Transverse colon (tissue), 4 donors: ENCODE measurements at regions not wholly inside any gene's neighbourhood (a gene's known extent, or its start where the extent isn't known, plus 50 kb on each side); places are given as distances from the start of the nearest gene placed in this dataset.

Experiments
- DNase-seq: peaks from one replicate; pipeline ENCODE4 v3.0.0-alpha.2; 2019
- H3K27ac ChIP-seq, 4 donors: fragments of 200-600 bp; sonication (generic); 2 replicates each; pipeline ENCODE4 v1.5.1; 2016 to 2018; ENCODE audit warnings: inconsistent platforms in 4 of 4
- H3K27me3 ChIP-seq: fragments of 200-600 bp; sonication (generic); 2 replicates; pipeline ENCODE4 v1.5.1; 2017; ENCODE audit warnings: inconsistent platforms
- H3K36me3 ChIP-seq, 4 donors: fragments of 200-600 bp; sonication (generic); 2 replicates each; pipeline ENCODE4 v1.5.1; 2017 to 2019; ENCODE audit warnings: inconsistent platforms in 4 of 4
- H3K4me1 ChIP-seq, 4 donors: fragments of 200-600 bp; sonication (generic); 2 replicates each; pipeline ENCODE4 v1.5.1; 2017 to 2020; ENCODE audit warnings: inconsistent platforms in 4 of 4
- H3K4me3 ChIP-seq, 4 donors: fragments of 200-600 bp; sonication (generic); 1 replicate in 1 of 4; 2 replicates in 3 of 4; pipeline versions ENCODE4 v1.5.1 to v1.6.1; 2017 to 2019; ENCODE audit warnings: inconsistent platforms in 4 of 4
- H3K9me3 ChIP-seq, 2 donors: fragments of 200-600 bp; sonication (generic); 2 replicates each; pipeline ENCODE4 v1.5.1; 2017 to 2019; ENCODE audit warnings: inconsistent platforms in 2 of 2
- EP300 ChIP-seq: sonication (generic); formaldehyde crosslinking; IDR thresholded peaks from one replicate; pipeline ENCODE4 v1.6.1; 2017; ENCODE audit warnings: antibody characterized with exemption, low read depth
- POLR2A ChIP-seq: fragments of 450-650 bp; IDR thresholded peaks from one replicate; pipeline ENCODE4 v1.6.1; 2016; ENCODE audit warnings: antibody characterized with exemption, mild to moderate bottlenecking, moderate library complexity
- POLR2AphosphoS5 ChIP-seq, 3 donors: sonication (generic); formaldehyde crosslinking; IDR thresholded peaks; one replicate each; pipeline ENCODE4 v1.6.1; 2016; ENCODE audit warnings: antibody characterized with exemption in 3 of 3
- WGBS, 2 donors: methylation state at CpG; one replicate each; pipeline ENCODE4 v1.1.5; 2018; ENCODE audit warnings: low coverage in 1 of 2; 5-methylcytosine and 5-hydroxymethylcytosine counted together
- in situ Hi-C, 4 donors: fragments of 200-750 bp; cut with MboI; loops; one replicate each; pipeline versions ENCODE4 v1.15.0 to v1.15.1; 2017; ENCODE audit warnings: low sequenced_read_pairs in 3 of 4, low pct_ligation_motif_present in 1 of 4, low pct_unique_long_range_greater_than_20kb in 1 of 4
- intact Hi-C: fragments of 100-400 bp; cut with DNase I; formaldehyde crosslinking; loops from one replicate; pipeline ENCODE4 v1.15.1; 2023; ENCODE audit warnings: low total_unique reads
- TF ChIP-seq, protein P1 (sequence below), 5 experiments: fragments of 200-600 bp in 3 of 5; fragments of 450-650 bp in 2 of 5; sonication (generic) in 3 of 5; IDR thresholded peaks; 1 replicate in 2 of 5; 2 replicates in 3 of 5; pipeline ENCODE4 v1.5.1; 2016 to 2017; ENCODE audit warnings: antibody characterized with exemption in 5 of 5, inconsistent platforms in 3 of 5, mild to moderate bottlenecking in 2 of 5, moderate library complexity in 1 of 5

DNA sequence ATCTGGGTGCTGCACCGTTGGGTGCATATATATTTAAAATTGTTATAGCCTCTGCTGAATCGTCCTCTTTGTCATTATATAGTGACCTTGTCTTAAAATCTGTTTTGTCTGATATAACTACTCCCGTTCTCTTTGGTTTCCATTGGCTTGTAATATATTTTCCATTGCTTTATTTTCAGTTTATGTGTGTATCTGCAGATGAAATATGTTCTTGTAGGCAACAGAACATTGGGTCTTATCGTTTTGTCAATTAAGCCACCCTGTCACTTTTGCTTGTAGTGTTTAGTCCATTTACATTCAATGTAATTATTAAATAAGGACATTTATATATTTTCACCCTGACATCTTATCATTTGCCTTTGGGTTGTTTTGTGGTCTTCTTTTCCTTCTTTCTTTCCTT, 933.9 kb downstream of the EPHA7 start:
- intact Hi-C loops (no loop called here), in situ Hi-C loops (no loop called here)
- no peak for TF ChIP-seq POLR2A
- no peak for TF ChIP-seq EP300
- TF ChIP-seq, protein P1, sequence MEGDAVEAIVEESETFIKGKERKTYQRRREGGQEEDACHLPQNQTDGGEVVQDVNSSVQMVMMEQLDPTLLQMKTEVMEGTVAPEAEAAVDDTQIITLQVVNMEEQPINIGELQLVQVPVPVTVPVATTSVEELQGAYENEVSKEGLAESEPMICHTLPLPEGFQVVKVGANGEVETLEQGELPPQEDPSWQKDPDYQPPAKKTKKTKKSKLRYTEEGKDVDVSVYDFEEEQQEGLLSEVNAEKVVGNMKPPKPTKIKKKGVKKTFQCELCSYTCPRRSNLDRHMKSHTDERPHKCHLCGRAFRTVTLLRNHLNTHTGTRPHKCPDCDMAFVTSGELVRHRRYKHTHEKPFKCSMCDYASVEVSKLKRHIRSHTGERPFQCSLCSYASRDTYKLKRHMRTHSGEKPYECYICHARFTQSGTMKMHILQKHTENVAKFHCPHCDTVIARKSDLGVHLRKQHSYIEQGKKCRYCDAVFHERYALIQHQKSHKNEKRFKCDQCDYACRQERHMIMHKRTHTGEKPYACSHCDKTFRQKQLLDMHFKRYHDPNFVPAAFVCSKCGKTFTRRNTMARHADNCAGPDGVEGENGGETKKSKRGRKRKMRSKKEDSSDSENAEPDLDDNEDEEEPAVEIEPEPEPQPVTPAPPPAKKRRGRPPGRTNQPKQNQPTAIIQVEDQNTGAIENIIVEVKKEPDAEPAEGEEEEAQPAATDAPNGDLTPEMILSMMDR (IDR thresholded peaks at IDR 0.05) = no peak
- no peak for DNase-seq
- Histone ChIP-seq H3K4me3 (no peak overlapping the region), H3K36me3 (no peaks in the 10 kb centered on the region), H3K4me1 (no peaks in the 10 kb centered on the region), H3K9me3 (no peaks in the 10 kb centered on the region), H3K27me3 (no peaks in the 10 kb centered on the region), H3K27ac (no peak overlapping the region)
- 81 to 83% methylated on average over 4 of the region's 4 CpGs for WGBS, 2 donors

DNA sequence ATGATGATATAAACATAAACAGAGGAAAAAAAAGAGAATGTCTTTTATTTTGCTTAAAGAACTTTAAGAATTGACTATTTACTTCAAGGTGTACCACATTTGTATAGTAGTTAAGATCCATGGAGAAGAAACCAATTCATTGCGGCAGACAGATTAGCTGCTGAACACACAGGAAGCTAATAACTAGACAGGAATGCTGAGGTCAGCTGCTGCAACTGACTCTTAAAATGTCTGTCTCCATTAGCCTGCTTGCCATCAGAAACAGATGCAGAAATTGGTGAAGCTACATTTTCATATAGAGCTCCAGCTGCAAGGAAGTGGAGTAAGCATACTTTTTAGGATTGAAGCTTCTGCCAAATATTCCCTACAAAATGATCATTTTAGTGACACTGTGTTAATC, 939.5 kb downstream of the EPHA7 start:
- TF ChIP-seq POLR2AphosphoS5 (IDR thresholded peaks at IDR 0.05) = no peak
- TF ChIP-seq EP300 = no peak
- TF ChIP-seq, protein P1 (IDR thresholded peaks at IDR 0.05) = no peak
- no peak for TF ChIP-seq POLR2A
- Histone ChIP-seq H3K36me3 (no peaks in the 10 kb centered on the region), H3K4me1 (no peaks in the 10 kb centered on the region), H3K27ac (no peak overlapping the region), H3K27me3 (no peaks in the 10 kb centered on the region), H3K9me3 (no peaks in the 10 kb centered on the region), H3K4me3 (no peak overlapping the region)
- WGBS, 2 donors = 0 to 39% methylated on average over 1 of the region's 1 CpG
- in situ Hi-C loops (no loop called here), intact Hi-C loops (no loop called here)
- no peak for DNase-seq

DNA sequence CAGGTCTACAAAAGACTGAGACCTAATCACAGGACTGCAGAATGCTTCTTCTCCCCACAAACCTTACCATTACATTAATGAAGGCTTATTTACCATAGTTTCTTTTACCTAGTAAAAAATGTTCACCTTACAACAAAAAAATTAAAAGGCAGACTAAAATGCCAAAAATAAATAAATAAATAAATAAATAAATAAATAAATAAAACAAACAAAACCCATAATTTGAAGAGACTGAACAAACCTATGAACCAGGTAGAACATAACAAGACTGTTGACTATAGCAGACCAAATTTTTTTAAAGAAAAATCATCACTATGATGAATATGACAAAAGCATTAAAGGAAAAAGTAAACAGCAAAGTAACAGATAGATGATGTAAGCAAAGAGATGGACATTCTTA, 946.3 kb downstream of the EPHA7 start:
- Histone ChIP-seq H3K27me3 (no peaks in the 10 kb centered on the region), H3K4me1 (no peaks in the 10 kb centered on the region), H3K36me3 (no peaks in the 10 kb centered on the region), H3K27ac (no peak overlapping the region), H3K4me3 (no peak overlapping the region), H3K9me3 (no peaks in the 10 kb centered on the region)
- intact Hi-C loops = no loop called here
- no peak for DNase-seq
- in situ Hi-C loops = no loop called here
- no peak for TF ChIP-seq EP300
- TF ChIP-seq, protein P1 (IDR thresholded peaks at IDR 0.05) = no peak

DNA sequence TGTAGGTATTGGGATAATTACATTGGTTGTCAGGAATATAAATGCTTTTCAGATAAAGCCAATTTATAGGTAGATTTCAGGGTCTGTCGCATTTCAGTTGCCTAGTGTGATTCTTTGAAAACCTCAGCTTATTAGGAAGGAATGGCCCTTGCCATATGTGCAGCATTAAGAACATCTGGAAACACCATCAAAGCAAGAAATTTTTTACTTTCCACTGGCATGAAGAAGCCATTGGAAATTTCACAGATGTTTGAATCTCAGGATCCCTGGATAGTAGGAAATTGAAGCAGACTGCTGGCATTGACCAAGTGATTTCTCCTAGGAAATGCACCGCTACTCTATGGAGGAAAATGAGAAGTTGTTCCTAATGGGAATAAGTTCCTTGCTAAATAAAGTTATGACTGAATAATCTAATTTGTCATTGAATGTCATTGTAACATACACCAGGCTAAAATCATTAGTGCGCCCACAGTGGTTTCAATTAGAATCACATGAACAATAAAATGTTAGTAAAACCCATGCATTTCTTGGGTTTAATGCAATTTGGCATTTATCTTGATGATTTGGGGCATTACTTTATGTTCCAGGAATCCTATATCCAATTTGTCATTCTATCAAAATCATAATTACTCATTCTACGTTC, 950.1 kb downstream of the EPHA7 start:
- Histone ChIP-seq H3K4me3 (no peak overlapping the region), H3K9me3 (peaks cover 0 to 5% of the 10 kb centered on the region in 2 donors), H3K27me3 (no peaks in the 10 kb centered on the region), H3K27ac (no peak overlapping the region), H3K36me3 (no peaks in the 10 kb centered on the region), H3K4me1 (no peaks in the 10 kb centered on the region)
- 84 to 87% methylated on average over 4 of the region's 4 CpGs for WGBS, 2 donors
- in situ Hi-C loops (no loop called here), intact Hi-C loops (no loop called here)
- DNase-seq = no peak
- TF ChIP-seq POLR2A = no peak
- TF ChIP-seq POLR2AphosphoS5 (IDR thresholded peaks at IDR 0.05) = no peak
- TF ChIP-seq, protein P1 (IDR thresholded peaks at IDR 0.05) = no peak
- no peak for TF ChIP-seq EP300
